ENCODE measurements at regions not wholly inside any gene's neighbourhood (a gene's known extent, or its start where the extent isn't known, plus 50 kb on each side); places are given as distances from the start of the nearest gene placed in this dataset.
A peak's percentile ranks its signal among the peaks of the same experiment; 100 is the strongest.
"Not testable (repeated sequence)": the region's sequence is repeated elsewhere in the genome, so short reads cannot be mapped to it uniquely, and the experiment has no call there.

GRCh38 chr3:73228000-73228399, 166.5 kb downstream of the EBLN2 start:
- DNase-seq (ENCODE audit: low read depth): no peak

GRCh38 chr3:73228437-73228836, 167.0 kb downstream of the EBLN2 start:
- DNase-seq (ENCODE audit: low read depth): peak; percentile 13

DNA sequence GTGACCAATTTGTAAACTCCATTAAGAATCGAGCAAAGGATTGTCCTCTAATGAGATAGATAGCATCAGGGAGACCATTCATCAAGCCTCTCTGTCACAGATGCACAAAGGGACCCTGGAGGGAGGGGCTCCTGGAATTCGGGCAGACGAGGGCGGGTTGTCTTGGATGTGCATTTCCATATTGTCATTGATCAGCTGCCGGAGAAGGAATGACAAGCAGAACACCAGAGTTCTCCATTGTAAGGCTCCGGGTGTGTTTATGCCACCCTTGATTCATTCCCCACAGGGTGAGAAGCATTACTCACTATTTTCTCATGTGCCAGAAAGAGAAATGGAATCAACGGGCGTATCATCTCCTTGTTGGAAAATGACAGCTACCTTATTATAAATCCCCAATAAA, 167.5 kb downstream of the EBLN2 start:
- DNase-seq (ENCODE audit: low read depth): no peak

GRCh38 chr3:73234354-73235014, 173.0 kb downstream of the EBLN2 start:
- no peak for DNase-seq (ENCODE audit: low read depth)

GRCh38 chr3:73235768-73236167, 174.3 kb downstream of the EBLN2 start:
- no peak for DNase-seq (ENCODE audit: low read depth)

GRCh38 chr3:73236867-73237266, 175.4 kb downstream of the EBLN2 start:
- no peak for DNase-seq (ENCODE audit: low read depth)

- no peak for DNase-seq (ENCODE audit: low read depth)
Observed at GRCh38 chr3:73243740-73244139, 182.3 kb downstream of the EBLN2 start.

DNA sequence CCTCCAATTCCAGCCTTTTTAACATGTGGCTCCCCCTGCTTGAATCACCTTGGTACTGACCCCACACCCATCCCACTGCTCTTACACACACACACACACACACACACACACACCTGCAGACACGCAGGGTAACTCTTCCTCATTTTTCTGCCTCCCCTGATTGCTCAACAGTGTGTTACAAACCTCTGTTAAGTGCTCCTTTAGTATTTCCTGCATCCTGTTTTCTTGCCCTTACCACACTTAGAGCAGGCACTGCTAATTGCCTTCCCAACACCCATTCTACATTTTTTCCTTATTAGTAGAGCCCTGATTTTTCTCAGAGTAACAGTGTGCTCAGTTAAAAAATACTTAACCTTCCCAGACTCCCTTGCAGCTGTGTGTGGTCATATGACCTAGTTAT, 184.0 kb downstream of the EBLN2 start:
- DNase-seq (ENCODE audit: low read depth): no peak

GRCh38 chr3:73249047-73249446, 187.6 kb downstream of the EBLN2 start:
- DNase-seq (ENCODE audit: low read depth): no peak

DNA sequence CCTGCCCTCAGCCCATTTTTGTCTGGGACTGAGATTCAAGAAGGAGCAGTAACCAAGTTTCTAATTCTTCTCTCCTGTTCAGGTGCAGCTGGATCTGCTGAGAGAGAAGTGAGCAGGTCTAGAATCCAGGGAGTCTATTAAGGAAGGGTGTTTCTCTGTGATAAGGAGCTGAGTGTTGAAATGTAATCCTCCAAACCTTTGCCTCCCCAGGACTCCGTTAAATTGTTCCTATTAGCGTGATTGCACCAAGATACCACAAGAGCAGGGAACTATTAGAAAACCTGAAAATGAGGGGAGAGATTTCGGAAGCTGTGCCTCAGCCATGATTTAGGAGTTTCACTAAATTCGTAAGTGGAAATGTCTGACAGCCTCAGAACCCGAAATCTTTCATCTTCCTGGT, 192.6 kb downstream of the EBLN2 start:
- DNase-seq (ENCODE audit: low read depth): no peak

DNA sequence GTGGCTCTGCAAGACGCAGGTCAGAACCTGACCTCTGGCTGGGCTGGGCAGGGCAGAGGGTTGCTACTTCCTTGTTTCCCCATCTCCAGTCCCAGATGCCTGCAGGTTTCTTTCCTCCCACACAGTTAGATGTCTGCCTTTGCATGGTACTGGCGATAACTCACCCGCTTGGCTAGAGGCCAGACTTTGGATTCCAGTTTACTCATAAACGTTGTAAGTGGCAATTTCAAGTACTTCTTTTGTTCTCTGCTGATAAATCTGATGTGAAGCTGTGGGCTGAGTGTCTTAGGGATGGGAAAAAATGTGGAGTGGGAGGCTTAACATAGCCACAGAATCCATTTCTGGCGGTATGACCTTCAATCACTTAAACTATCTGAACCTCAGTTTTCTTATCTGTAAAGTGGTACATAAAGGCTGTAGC, 194.2 kb downstream of the EBLN2 start:
- peak; percentile 55 for DNase-seq (ENCODE audit: low read depth)

DNA sequence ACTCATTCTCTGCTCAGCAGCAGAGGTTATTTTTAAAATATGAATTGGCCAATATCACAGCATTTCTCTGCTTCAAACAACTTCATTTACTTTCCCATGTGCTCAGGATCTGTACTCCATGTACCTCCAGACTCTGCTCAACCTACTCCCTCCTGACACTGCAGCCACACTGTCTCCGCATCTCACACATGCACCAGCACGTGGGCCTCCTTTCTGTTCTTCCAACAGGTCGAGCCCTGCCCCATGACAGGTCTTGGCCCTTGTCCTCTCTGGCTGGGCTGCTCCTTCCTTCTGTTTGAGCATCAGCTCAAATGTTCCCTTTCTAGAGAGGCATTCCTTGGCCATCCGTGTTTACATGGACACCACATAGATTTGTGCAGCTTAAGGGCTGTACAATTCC, 195.7 kb downstream of the EBLN2 start:
- no peak for DNase-seq (ENCODE audit: low read depth)

DNA sequence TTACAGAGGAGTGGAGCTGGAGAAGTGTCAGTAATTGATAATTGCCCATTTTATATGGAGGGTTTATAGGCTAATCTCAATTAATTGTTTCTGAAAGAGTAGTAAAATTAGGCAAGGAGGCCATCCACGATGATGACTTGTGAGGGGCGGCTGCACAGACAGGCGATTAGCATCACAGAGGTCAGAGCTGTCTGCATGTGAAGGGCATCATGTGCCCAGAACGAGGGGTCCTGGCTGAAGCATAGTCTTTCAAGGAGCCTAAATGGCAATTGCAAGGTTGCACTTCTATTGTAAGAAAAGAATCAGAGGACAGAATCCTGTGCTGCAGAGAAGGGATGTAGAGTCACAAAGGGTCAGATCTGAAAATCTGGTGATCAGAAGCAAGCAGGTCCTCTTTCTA, 196.6 kb downstream of the EBLN2 start:
- no peak for DNase-seq (ENCODE audit: low read depth)

GRCh38 chr3:73259291-73259690, 197.8 kb downstream of the EBLN2 start:
- DNase-seq (ENCODE audit: low read depth): no peak

GRCh38 chr3:73259856-73260255, 198.4 kb downstream of the EBLN2 start:
- DNase-seq (ENCODE audit: low read depth): no peak

- not testable (repeated sequence) for DNase-seq (ENCODE audit: low read depth)
Observed at GRCh38 chr3:73266558-73266957, 205.1 kb downstream of the EBLN2 start.

- DNase-seq (ENCODE audit: low read depth): not testable (repeated sequence)
Observed at GRCh38 chr3:73269126-73269525, 207.7 kb downstream of the EBLN2 start.

DNA sequence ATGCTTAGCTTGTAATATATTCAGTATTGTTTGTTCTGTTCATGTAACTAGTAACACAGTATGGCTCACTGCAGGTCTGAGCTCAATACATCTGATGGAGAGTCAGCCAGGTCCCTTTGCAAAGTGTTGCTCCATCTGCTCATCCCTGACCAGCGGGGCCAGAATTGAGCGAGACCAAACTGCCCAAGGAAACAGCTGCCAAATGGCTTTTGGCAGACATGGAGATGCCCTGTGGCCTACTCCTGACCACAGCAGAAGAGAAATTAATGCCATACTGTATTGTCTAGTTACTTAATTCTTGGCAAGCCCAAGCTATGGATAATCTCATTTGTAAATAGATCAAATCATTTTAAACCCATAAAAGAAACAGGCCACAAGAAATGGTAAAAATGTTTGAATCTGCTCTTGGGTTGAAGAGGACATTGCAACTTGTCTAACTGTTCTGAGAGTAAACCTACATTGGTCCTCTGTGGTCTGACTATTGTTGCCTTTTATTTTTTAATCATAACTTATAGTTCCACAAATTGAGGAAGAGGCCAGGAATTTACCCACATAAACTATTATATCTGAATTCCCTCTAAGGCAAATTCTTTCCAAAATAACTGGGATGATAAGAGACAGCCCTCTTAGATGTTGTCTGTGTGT, 209.5 kb downstream of the EBLN2 start:
- DNase-seq (ENCODE audit: low read depth): no peak

- DNase-seq (ENCODE audit: low read depth): no peak
Observed at GRCh38 chr3:73273341-73273740, 211.9 kb downstream of the EBLN2 start.

GRCh38 chr3:73280746-73281145, 219.3 kb downstream of the EBLN2 start:
- no peak for DNase-seq (ENCODE audit: low read depth)

- DNase-seq (ENCODE audit: low read depth): no peak
Observed at GRCh38 chr3:73284472-73284871, 223.0 kb downstream of the EBLN2 start.

GRCh38 chr3:73291541-73291940, 230.1 kb downstream of the EBLN2 start:
- DNase-seq (ENCODE audit: low read depth): no peak

DNA sequence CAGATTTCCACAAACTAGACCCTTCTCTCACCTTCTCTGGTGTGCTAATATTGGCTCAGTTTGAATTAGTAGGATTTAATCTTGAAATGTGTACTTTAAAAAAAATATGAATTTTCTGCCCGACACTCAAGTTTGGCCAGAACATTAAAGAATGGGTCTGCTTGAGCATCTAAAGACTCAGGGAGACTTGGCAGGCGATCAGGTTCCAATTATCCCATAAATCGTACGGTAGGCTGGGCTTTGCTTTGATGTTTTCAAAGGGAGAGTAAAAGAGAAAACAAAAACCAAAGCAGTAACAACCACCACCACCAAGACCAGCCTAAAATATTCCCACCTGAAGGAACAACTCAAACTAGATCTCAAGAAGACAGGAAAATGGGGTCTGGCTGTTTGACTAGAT, 230.8 kb downstream of the EBLN2 start:
- no peak for DNase-seq (ENCODE audit: low read depth)

Data from HT1080 (cell line).